Right renal cortex interstitium (tissue), 3 donors: ENCODE measurements at regions not wholly inside any gene's neighbourhood (a gene's known extent, or its start where the extent isn't known, plus 50 kb on each side); places are given as distances from the start of the nearest gene placed in this dataset.
"Not testable (repeated sequence)": the region's sequence is repeated elsewhere in the genome, so short reads cannot be mapped to it uniquely, and the experiment has no call there.

ENCODE experiments used
- DNase-seq, 3 donors: peaks; one replicate each; pipeline ENCODE4 v3.0.0-alpha.2; 2013; ENCODE audit warnings: low read depth in 3 of 3, low spot score in 2 of 3

DNA sequence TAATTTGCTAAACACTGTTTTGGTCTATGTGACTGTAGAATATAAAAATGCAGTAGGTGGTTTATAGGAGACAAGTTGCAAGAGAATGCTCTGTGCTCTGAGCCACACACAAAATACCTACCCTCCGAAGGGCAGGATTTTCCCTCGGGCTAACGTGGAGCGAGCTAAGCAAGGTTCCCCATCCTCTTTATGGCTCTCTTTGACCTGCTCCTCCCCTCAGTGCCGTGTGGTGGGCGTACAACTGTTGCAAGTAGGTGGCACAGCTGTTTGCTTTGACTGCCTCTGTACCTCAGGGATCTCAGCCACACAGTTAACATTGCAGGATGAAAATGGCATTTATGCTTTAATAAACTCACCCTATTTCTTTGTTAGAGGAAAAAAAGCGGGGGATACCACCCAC lies 339.1 kb downstream of the SATB1 start:
- no peak for DNase-seq

GRCh38 chr3:18085429-18085828 lies 339.7 kb downstream of the SATB1 start:
- no peak for DNase-seq

DNA sequence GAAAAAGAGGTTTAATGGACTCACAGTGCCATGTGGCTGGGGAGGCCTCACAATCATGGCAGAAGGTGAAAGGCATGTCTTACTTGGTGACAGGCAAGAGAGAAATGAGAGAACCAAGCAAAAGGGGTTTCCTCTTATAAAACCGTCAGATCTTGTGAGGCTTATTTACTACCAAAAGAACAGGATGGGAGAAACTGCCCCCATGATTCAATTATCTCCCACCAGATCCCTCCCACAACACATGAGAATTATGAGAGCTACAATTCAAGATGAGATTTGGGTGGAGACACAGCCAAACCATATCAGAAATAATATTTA lies 340.8 kb upstream of the TBC1D5 start:
- not testable (repeated sequence) for DNase-seq

DNA sequence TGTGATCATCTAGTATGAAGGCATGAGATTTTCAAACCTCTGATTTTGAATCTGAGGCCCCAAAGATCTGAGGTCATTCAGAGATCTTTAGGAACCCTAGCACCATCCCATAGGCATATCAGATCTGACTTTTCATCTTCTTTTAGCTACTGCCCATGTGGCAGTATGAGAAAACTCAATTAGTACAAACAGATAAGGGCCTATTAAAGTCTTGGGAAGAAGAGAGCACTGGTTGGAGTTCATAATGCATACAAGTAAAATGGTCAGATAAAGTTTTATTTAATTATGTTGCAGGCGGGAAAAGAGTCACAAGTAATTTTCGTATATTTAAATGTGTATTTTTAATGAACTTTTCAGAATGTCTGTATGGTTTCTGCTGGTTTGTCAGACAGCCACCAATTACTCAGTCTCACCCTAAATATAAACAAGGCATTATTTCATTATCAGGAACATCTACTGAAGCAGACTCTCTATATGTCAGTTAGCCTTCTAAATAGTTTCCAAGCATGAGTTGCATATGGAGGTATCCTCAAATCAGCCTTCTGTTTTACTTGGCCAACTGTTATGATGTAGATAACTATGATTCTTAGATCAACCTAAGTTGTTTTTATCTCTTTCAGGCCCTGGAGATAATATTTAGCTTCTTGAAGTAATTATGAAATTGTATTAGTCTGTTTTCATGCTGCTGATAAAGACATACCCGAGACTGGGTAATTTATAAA lies 340.3 kb upstream of the TBC1D5 start:
- no peak for DNase-seq

- DNase-seq, result no peak
Observed at GRCh38 chr3:18080198-18080689, 337.8 kb upstream of the TBC1D5 start.

DNA sequence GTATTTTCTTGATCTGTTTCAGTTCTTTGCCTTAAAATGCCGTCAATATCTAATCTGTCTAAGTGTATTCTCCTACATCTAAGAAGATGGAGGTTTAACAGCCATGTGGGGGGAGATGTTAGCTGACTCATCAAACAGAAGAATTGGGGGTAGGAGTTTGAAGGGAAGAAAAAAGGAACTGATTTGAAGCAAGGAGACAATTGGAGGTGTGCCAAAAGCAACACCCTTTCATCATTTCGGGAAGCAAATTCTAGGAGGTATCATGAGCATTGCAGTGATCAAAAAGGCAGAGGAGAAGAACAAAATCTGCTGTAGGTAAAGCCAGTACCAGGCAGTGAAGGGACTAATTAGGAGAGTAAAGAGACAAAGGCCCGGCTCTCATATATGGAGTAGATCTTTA lies 337.3 kb upstream of the TBC1D5 start:
- no peak for DNase-seq

GRCh38 chr3:18079062-18079461 lies 336.6 kb upstream of the TBC1D5 start:
- DNase-seq, result no peak

- DNase-seq, result no peak
Observed at GRCh38 chr3:18077128-18077840, 334.9 kb upstream of the TBC1D5 start.

DNA sequence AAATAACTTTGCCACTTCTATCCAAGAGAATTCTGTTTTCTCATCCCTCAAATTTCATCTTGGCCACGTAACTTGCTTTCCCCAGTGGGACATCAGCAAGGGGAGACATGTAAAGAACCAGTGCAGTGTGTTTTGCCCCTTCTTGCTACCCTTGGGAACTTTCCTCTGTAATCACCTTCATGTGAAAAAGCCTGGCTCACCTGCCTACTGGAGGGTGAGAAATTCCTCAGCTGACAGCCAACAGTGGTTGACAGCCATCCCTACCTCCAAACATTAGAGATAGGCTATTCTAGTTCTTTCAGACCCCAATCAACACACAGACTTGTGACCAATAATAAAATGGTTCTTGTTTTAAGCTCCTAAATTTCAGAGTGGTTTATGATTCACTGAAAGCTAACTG lies 333.9 kb upstream of the TBC1D5 start:
- DNase-seq, result no peak

GRCh38 chr3:18075799-18076198 lies 333.4 kb upstream of the TBC1D5 start:
- DNase-seq, result no peak

DNA sequence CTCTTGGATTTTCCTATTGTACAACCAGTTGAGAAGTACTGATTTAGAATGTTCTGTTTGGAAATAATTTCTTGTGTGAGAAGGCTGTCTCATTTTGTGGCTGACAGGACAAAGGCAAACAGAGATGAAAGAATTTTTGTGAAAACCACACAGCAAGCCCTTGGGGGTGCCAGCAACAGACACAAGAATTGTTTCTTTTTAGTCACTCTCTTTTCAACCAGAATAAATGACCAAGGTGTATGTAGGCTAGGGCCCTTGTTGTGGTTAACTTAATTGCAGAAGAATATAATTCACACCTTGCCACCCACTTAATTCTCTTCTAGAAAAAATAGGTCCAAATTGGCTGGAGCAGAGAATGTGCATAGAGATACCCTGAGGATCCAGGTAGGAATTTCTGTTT lies 329.4 kb upstream of the TBC1D5 start:
- no peak for DNase-seq

DNA sequence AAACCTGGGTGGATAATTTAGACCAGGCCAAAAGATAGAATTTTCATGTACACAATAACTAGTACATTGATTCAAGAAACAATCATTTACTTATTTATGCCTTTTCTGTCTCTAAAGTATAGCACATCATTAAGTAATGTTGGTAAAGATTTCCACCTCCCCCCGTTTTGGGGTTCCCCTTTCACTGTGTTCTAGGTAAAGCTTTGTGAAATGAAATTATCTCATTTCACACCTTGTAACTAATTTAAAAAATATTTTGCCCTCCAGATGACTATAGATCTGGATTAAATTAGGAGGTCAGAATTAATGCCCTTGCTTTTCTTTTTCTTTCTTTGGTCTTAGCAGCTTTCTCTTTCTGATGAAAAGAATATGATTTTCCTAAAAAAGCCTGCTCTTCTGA lies 328.5 kb upstream of the TBC1D5 start:
- no peak for DNase-seq

DNA sequence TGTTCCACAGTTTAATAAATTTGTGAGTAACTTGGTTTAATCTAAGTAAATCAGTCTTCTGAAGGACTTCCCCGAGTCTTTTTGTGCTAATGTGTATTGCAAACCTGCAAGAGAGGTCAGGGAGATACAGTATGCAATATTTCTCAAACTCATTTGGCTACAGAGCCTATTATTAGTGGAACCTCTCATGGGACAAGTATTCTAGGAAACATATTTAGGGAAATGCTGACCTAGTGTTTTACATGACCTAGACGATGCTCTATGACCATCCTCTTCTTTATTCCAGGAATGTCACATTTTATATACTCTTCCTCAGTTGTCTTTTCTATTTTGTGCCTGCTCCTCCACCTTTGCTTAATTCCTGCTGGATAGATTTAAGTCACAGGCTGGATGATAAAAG lies 327.8 kb upstream of the TBC1D5 start:
- DNase-seq, result no peak

GRCh38 chr3:18069568-18069967 lies 327.1 kb upstream of the TBC1D5 start:
- no peak for DNase-seq

DNA sequence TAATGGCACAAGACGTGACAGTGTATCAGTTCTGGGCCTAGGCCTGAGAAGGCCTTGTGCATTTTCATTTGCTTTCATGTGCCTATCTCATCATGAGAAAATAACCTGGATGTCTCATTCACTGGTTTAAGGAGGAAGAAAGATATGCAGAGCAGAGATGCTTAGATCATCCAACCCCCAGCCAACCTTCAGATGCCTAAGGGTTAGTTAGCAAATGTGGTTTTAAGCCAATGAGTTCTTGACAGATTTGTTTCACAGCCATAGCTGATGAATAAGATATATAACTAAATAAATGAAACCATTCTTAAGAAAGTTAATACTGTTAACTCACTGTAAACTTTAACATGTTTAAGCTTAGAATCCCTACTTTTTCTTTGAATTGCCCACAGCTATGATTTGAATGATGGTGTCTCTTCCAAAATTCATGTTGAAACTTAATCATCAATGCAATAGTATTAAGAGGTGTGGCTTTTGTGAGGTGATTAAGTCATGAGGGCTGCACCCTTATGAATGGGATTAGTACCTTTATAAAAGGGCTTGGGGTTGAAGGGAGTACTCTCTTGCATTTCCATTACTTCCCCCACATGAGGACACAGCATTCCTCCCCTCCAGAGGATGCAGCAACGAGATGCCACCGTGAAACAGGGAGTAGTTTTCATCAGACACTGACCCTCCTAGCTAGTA lies 324.6 kb upstream of the TBC1D5 start:
- no peak for DNase-seq

GRCh38 chr3:18064586-18064985 lies 322.2 kb upstream of the TBC1D5 start:
- no peak for DNase-seq

DNA sequence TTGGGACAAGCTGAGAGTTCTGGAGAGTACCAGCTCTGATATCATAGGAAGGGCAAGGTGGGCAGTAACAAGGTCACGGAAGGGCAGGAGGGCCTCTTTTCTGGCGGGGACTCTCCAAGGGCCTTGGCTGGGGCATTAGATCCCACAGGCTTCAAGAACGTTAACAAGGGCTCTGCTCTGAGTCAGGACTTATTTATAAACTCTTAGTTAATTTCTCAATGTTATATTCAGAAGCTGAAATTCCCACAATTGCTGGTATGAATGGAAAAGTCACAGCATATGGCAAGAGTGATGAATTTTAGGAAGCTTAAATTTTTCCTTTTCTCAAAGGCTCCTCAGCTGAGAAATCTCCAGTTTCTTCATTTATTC lies 320.2 kb upstream of the TBC1D5 start:
- DNase-seq, result no peak

GRCh38 chr3:18061737-18062656 lies 319.6 kb upstream of the TBC1D5 start:
- no peak for DNase-seq

DNA sequence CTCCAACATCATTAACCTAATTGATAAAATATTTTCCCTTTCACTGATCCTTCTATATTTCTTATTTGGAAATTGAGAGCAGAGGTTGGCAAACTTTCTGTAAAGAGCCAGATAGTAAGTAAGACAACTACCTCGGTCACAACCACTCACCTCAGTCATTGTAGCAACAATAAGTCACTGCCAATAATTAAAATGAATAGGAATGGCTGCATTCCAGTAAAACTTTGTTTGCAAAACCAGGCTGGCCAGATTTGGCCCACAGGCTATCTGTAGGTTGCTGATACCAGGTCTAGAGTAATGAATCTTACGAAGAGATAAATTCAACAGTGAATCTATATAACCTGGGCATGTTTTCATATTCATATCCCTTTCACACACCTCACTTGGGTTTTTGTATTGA lies 316.2 kb upstream of the TBC1D5 start:
- DNase-seq, result no peak

GRCh38 chr3:18057471-18058091 lies 315.1 kb upstream of the TBC1D5 start:
- DNase-seq, result no peak

DNA sequence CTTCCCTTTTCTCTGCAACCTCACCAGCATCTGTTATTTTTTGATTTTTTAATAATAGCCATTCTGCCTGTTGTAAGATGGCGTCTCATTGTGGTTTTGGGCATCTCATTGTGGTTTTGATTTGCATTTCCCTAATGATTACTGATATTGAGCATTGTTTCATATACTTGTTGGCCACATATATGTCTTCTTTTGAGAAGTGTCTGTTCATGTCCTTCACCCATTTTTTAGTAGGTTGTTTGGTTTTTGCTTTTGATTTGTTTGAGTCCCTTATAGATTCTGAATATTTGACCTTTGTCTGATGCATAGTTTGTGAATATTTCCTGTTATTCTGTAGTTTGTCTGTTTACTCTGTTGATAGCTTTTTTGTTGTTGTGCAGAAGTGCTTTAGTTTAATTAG lies 312.2 kb upstream of the TBC1D5 start:
- DNase-seq, result no peak
